Neural cell (in vitro differentiated cells): ENCODE measurements at regions not wholly inside any gene's neighbourhood (a gene's known extent, or its start where the extent isn't known, plus 50 kb on each side); places are given as distances from the start of the nearest gene placed in this dataset.

ENCODE experiments used
- H2AFZ ChIP-seq: fragments of 200-600, 300-800 bp; sonication (generic), shearing (Covaris generic); 2 replicates; pipeline ENCODE4 v1.6.0; 2014; ENCODE audit warnings: low read depth, mild to moderate bottlenecking, antibody characterized with exemption, low read length, moderate library complexity
- H3F3A ChIP-seq: fragments of 200-600 bp; shearing (Covaris generic); 2 replicates; pipeline ENCODE4 v1.6.1; 2016; ENCODE audit warnings: mild to moderate bottlenecking, moderate library complexity, mixed read lengths, antibody characterized with exemption, low read length; ENCODE audit not compliant: insufficient read depth, poor library complexity, severe bottlenecking
- H3K27ac ChIP-seq: fragments of 200-600, 300-800 bp; sonication (generic), shearing (Covaris generic); 2 replicates; pipeline ENCODE4 v1.5.1; 2014; ENCODE audit warnings: mild to moderate bottlenecking, low read length, moderate library complexity
- H3K27me3 ChIP-seq: fragments of 300-800, 200-600 bp; sonication (generic), shearing (Covaris generic); 2 replicates; pipeline ENCODE4 v1.6.0; 2014; ENCODE audit warnings: mild to moderate bottlenecking, low read depth, low read length, moderate library complexity; ENCODE audit not compliant: insufficient read depth
- H3K36me3 ChIP-seq: fragments of 300-800, 200-600 bp; sonication (generic), shearing (Covaris generic); 2 replicates; pipeline ENCODE4 v1.5.1; 2014; ENCODE audit warnings: mild to moderate bottlenecking, antibody characterized with exemption, low read length, moderate library complexity; ENCODE audit not compliant: insufficient read depth
- H3K4me2 ChIP-seq: fragments of 300-800, 200-600 bp; sonication (generic), shearing (Covaris generic); 2 replicates; pipeline ENCODE4 v1.6.0; 2014; ENCODE audit warnings: mild to moderate bottlenecking, low read length
- H3K4me3 ChIP-seq: fragments of 300-800, 200-600 bp; sonication (generic), shearing (Covaris generic); 2 replicates; pipeline ENCODE4 v1.5.1; 2014; ENCODE audit warnings: mild to moderate bottlenecking, low read length, moderate library complexity
- H3K79me2 ChIP-seq: fragments of 200-600 bp; shearing (Covaris generic); replicated peaks from 2 replicates; pipeline ENCODE4 v1.6.0; 2014; ENCODE audit warnings: mild to moderate bottlenecking, low read length, moderate library complexity; ENCODE audit not compliant: insufficient read depth
- H3K9ac ChIP-seq: fragments of 300-800, 200-600 bp; sonication (generic), shearing (Covaris generic); 2 replicates; pipeline ENCODE4 v1.6.1; 2016; ENCODE audit warnings: mild to moderate bottlenecking, low read length, mixed read lengths
- H3K9me2 ChIP-seq: fragments of 200-600 bp; shearing (Covaris generic); 2 replicates; pipeline ENCODE4 v1.6.1; 2016; ENCODE audit warnings: mild to moderate bottlenecking, low read length, mixed read lengths; ENCODE audit not compliant: insufficient read depth
- H3K9me3 ChIP-seq: fragments of 200-600, 300-800 bp; sonication (generic), shearing (Covaris generic); 2 replicates; pipeline ENCODE4 v1.6.1; 2016; ENCODE audit warnings: mild to moderate bottlenecking, mixed run types, low read length, moderate library complexity, mixed read lengths
- H4K20me1 ChIP-seq: fragments of 200-600 bp; shearing (Covaris generic); 2 replicates; pipeline ENCODE4 v1.6.1; 2016; ENCODE audit warnings: mild to moderate bottlenecking, mixed run types; ENCODE audit not compliant: insufficient read depth
- CTCF ChIP-seq: fragments of 450-650 bp; IDR thresholded peaks from 2 replicates; pipeline ENCODE4 v1.5.1; 2014; ENCODE audit warnings: antibody characterized with exemption, mild to moderate bottlenecking, moderate library complexity; ENCODE audit not compliant: poor library complexity, severe bottlenecking
- EP300 ChIP-seq: fragments of 450-650 bp; conservative IDR thresholded peaks from 2 replicates; pipeline ENCODE4 v1.6.1; 2014; ENCODE audit warnings: antibody characterized with exemption, mild to moderate bottlenecking, moderate library complexity; ENCODE audit not compliant: poor library complexity, severe bottlenecking
- EZH2 ChIP-seq: fragments of 200-600, 300-800 bp; shearing (Covaris generic), sonication (generic); IDR thresholded peaks from 2 replicates; pipeline ENCODE4 v1.6.1; 2014; ENCODE audit warnings: antibody characterized with exemption, low read length, borderline replicate concordance, mild to moderate bottlenecking; ENCODE audit not compliant: insufficient read depth, poor library complexity, severe bottlenecking
- MXI1 ChIP-seq: fragments of 450-650 bp; conservative IDR thresholded peaks from 2 replicates; pipeline ENCODE4 v1.6.1; 2014; ENCODE audit warnings: antibody characterized with exemption, mild to moderate bottlenecking; ENCODE audit not compliant: poor library complexity, severe bottlenecking
- POLR2AphosphoS5 ChIP-seq: IDR thresholded peaks from 2 replicates; pipeline ENCODE4 v1.6.1; 2012
- RAD21 ChIP-seq: fragments of 450-650 bp; conservative IDR thresholded peaks from 2 replicates; pipeline ENCODE4 v1.6.1; 2014; ENCODE audit warnings: antibody characterized with exemption, mild to moderate bottlenecking, moderate library complexity
- SMC3 ChIP-seq: fragments of 450-650 bp; conservative IDR thresholded peaks from 2 replicates; pipeline ENCODE4 v1.6.1; 2014; ENCODE audit warnings: antibody characterized with exemption, mild to moderate bottlenecking, moderate library complexity; ENCODE audit not compliant: poor library complexity
- TAF1 ChIP-seq: IDR thresholded peaks from 2 replicates; pipeline ENCODE4 v1.6.1; 2012; ENCODE audit warnings: low read depth
- TF ChIP-seq, protein P1 (sequence below): IDR thresholded peaks from 2 replicates; pipeline ENCODE4 v1.6.1; 2012; ENCODE audit warnings: borderline replicate concordance

- H3K79me2 ChIP-seq = no peaks in the 10 kb centered on the region
- H3K36me3 ChIP-seq = no peaks in the 10 kb centered on the region
- TF ChIP-seq POLR2AphosphoS5 (peak; percentile 55), MXI1 (peak; percentile 17), CTCF (no peak), SMC3 (peak; percentile 18), TAF1 (no peak), EP300 (peak; percentile 46), RAD21 (no peak), EZH2 (no peak)
- TF ChIP-seq, protein P1, sequence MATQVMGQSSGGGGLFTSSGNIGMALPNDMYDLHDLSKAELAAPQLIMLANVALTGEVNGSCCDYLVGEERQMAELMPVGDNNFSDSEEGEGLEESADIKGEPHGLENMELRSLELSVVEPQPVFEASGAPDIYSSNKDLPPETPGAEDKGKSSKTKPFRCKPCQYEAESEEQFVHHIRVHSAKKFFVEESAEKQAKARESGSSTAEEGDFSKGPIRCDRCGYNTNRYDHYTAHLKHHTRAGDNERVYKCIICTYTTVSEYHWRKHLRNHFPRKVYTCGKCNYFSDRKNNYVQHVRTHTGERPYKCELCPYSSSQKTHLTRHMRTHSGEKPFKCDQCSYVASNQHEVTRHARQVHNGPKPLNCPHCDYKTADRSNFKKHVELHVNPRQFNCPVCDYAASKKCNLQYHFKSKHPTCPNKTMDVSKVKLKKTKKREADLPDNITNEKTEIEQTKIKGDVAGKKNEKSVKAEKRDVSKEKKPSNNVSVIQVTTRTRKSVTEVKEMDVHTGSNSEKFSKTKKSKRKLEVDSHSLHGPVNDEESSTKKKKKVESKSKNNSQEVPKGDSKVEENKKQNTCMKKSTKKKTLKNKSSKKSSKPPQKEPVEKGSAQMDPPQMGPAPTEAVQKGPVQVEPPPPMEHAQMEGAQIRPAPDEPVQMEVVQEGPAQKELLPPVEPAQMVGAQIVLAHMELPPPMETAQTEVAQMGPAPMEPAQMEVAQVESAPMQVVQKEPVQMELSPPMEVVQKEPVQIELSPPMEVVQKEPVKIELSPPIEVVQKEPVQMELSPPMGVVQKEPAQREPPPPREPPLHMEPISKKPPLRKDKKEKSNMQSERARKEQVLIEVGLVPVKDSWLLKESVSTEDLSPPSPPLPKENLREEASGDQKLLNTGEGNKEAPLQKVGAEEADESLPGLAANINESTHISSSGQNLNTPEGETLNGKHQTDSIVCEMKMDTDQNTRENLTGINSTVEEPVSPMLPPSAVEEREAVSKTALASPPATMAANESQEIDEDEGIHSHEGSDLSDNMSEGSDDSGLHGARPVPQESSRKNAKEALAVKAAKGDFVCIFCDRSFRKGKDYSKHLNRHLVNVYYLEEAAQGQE = no peak
- peak overlapping the region; percentile 4 for H3K4me3 ChIP-seq
- H3K9me2 ChIP-seq = no peaks in the 10 kb centered on the region
- H3K4me2 ChIP-seq = no peak overlapping the region
- H3K9ac ChIP-seq = peak overlapping the region; percentile 15
- H3K9me3 ChIP-seq = peaks cover 6% of the 10 kb centered on the region
- H3K27me3 ChIP-seq = no peaks in the 10 kb centered on the region
- no peaks in the 10 kb centered on the region for H4K20me1 ChIP-seq
- H3F3A ChIP-seq = no peaks in the 10 kb centered on the region
- peak overlapping the region; percentile 61 for H3K27ac ChIP-seq
- H2AFZ ChIP-seq = no peak overlapping the region
Observed at GRCh38 chr10:2734603-2735002, 332.7 kb upstream of the PFKP start.

- peaks cover 6% of the 10 kb centered on the region for H3K9me3 ChIP-seq
- no peak overlapping the region for H3K9ac ChIP-seq
- no peaks in the 10 kb centered on the region for H3K27me3 ChIP-seq
- H4K20me1 ChIP-seq = no peaks in the 10 kb centered on the region
- no peak overlapping the region for H3K27ac ChIP-seq
- TF ChIP-seq CTCF = no peak
- no peak for TF ChIP-seq EZH2
- TF ChIP-seq RAD21 = no peak
- no peak for TF ChIP-seq SMC3
- TF ChIP-seq TAF1 = no peak
- no peak for TF ChIP-seq EP300
- TF ChIP-seq POLR2AphosphoS5 = no peak
- TF ChIP-seq, protein P1 = no peak
- no peak for TF ChIP-seq MXI1
- H3K9me2 ChIP-seq = no peaks in the 10 kb centered on the region
- no peak overlapping the region for H3K4me3 ChIP-seq
- no peaks in the 10 kb centered on the region for H3F3A ChIP-seq
- H3K79me2 ChIP-seq = no peaks in the 10 kb centered on the region
- no peaks in the 10 kb centered on the region for H3K36me3 ChIP-seq
- H2AFZ ChIP-seq = no peak overlapping the region
- H3K4me2 ChIP-seq = no peak overlapping the region
Observed at GRCh38 chr10:2733278-2733963, 333.9 kb upstream of the PFKP start.
